ENCODE measurements at regions not wholly inside any gene's neighbourhood (a gene's known extent, or its start where the extent isn't known, plus 50 kb on each side); places are given as distances from the start of the nearest gene placed in this dataset.

DNA sequence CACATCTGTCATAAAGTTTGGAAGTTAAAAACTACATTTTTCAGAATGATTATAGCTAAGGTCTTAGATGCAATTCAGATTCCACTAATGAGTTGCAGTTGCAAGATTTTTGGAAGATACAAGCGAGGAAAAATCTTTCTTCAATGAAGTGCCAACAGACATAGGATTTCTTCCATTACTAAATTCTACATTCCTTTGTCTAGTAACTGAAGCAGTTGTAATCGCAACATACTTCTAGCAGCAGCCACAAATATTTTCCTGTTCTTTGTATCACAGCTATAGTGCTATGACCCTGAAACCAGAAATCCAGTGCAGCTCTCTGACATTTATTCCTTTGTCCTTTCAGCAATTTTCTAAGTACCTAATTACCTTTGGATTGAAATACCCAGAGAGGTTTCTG is 225.2 kb upstream of the SLIT2 start:
- intact Hi-C loops (cut with DNase I) = no loop called here
- Histone ChIP-seq H3K27ac (no peak overlapping the region), H3K27me3 (no peaks in the 10 kb centered on the region), H3K4me1 (no peaks in the 10 kb centered on the region), H3K9me3 (no peaks in the 10 kb centered on the region), H3K4me3 (no peak overlapping the region), H3K36me3 (no peaks in the 10 kb centered on the region)
- DNase-seq (no peak), ATAC-seq (no peak)
- TF ChIP-seq, protein P1, sequence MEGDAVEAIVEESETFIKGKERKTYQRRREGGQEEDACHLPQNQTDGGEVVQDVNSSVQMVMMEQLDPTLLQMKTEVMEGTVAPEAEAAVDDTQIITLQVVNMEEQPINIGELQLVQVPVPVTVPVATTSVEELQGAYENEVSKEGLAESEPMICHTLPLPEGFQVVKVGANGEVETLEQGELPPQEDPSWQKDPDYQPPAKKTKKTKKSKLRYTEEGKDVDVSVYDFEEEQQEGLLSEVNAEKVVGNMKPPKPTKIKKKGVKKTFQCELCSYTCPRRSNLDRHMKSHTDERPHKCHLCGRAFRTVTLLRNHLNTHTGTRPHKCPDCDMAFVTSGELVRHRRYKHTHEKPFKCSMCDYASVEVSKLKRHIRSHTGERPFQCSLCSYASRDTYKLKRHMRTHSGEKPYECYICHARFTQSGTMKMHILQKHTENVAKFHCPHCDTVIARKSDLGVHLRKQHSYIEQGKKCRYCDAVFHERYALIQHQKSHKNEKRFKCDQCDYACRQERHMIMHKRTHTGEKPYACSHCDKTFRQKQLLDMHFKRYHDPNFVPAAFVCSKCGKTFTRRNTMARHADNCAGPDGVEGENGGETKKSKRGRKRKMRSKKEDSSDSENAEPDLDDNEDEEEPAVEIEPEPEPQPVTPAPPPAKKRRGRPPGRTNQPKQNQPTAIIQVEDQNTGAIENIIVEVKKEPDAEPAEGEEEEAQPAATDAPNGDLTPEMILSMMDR (IDR thresholded peaks at IDR 0.05) = no peak
- no peak for TF ChIP-seq POLR2A (IDR thresholded peaks at IDR 0.05)
- WGBS, 4 donors = 75 to 89% (median 82%) methylated on average over 2 of the region's 2 CpGs

GRCh38 chr4:20022471-20022870 is 229.2 kb upstream of the SLIT2 start:
- 81 to 90% (median 89%) methylated on average over 2 of the region's 2 CpGs for WGBS, 4 donors
- Histone ChIP-seq H3K27ac (no peak overlapping the region), H3K9me3 (no peaks in the 10 kb centered on the region), H3K4me1 (no peaks in the 10 kb centered on the region), H3K36me3 (no peaks in the 10 kb centered on the region), H3K4me3 (no peak overlapping the region), H3K27me3 (no peaks in the 10 kb centered on the region)
- ATAC-seq = no peak
- no peak for DNase-seq
- TF ChIP-seq, protein P1 (IDR thresholded peaks at IDR 0.05) = no peak
- TF ChIP-seq POLR2A (IDR thresholded peaks at IDR 0.05) = no peak
- intact Hi-C loops (cut with DNase I) = no loop called here

DNA sequence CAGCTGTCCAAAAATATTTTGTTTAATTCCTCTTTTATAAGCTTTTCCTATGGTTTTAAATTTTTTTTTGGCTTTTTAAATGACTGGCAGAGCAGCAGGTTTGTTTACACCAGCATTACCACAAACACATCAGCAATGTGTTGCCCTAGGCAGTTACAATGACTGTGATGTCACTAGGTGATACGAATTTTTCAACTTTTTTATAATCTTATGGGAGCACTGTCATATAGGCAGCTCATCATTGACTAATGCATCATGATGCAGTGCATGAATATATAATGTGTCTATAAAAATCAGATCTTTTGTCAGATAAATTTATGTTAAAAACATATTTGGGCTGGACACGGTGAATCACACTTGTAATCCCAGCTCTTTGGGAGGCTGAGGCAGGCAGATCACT is 231.6 kb upstream of the SLIT2 start:
- Histone ChIP-seq H3K4me3 (no peak overlapping the region), H3K27ac (no peak overlapping the region), H3K36me3 (no peaks in the 10 kb centered on the region), H3K4me1 (no peaks in the 10 kb centered on the region), H3K9me3 (no peaks in the 10 kb centered on the region), H3K27me3 (no peaks in the 10 kb centered on the region)
- TF ChIP-seq, protein P1 (IDR thresholded peaks at IDR 0.05) = no peak
- no peak for TF ChIP-seq POLR2A (IDR thresholded peaks at IDR 0.05)
- intact Hi-C loops (cut with DNase I) = no loop called here
- no peak for DNase-seq
- ATAC-seq = no peak
- WGBS, 4 donors = 84 to 89% (median 86%) methylated on average over 2 of the region's 2 CpGs

- H3K27me3 ChIP-seq = no peaks in the 10 kb centered on the region
- H3K27ac ChIP-seq = no peak overlapping the region
- H3K4me3 ChIP-seq = no peak overlapping the region
- intact Hi-C loops (cut with DNase I) = no loop called here
- no peaks in the 10 kb centered on the region for H3K9me3 ChIP-seq
- TF ChIP-seq, protein P1 (IDR thresholded peaks at IDR 0.05) = no peak
- TF ChIP-seq POLR2A (IDR thresholded peaks at IDR 0.05) = no peak
- WGBS, 4 donors = 92 to 98% (median 96%) methylated on average over 4 of the region's 4 CpGs
- ATAC-seq (no peak), DNase-seq (no peak)
- H3K4me1 ChIP-seq = no peaks in the 10 kb centered on the region
- no peaks in the 10 kb centered on the region for H3K36me3 ChIP-seq
Measured at GRCh38 chr4:20019310-20020015, 232.2 kb upstream of the SLIT2 start.

Measured in heart left ventricle (tissue), 16 donors.